ENCODE measurements at regions not wholly inside any gene's neighbourhood (a gene's known extent, or its start where the extent isn't known, plus 50 kb on each side); places are given as distances from the start of the nearest gene placed in this dataset.
A peak's percentile ranks its signal among the peaks of the same experiment; 100 is the strongest.

GRCh38 chr13:39100996-39101738, 62.9 kb downstream of the NHLRC3 start:
- no peak for DNase-seq

GRCh38 chr13:39102981-39103490, 64.8 kb downstream of the NHLRC3 start:
- no peak for DNase-seq

- DNase-seq, result peak; percentile 13
These were observed 66.9 kb downstream of the NHLRC3 start for GRCh38 chr13:39105110-39105509.

- DNase-seq, result peak; percentile 4
These were observed 68.2 kb downstream of the NHLRC3 start for GRCh38 chr13:39106216-39107005.

GRCh38 chr13:39107561-39107960, 69.3 kb downstream of the NHLRC3 start:
- no peak for DNase-seq

GRCh38 chr13:39108783-39109182, 70.5 kb downstream of the NHLRC3 start:
- DNase-seq, result no peak

GRCh38 chr13:39110518-39111097, 72.4 kb downstream of the NHLRC3 start:
- DNase-seq, result no peak

GRCh38 chr13:39111145-39111544, 72.9 kb downstream of the NHLRC3 start:
- DNase-seq, result no peak

- no peak for DNase-seq
These were observed 81.2 kb downstream of the NHLRC3 start for GRCh38 chr13:39119422-39119821.

- no peak for DNase-seq
These were observed 85.3 kb downstream of the NHLRC3 start for GRCh38 chr13:39123578-39123977.

GRCh38 chr13:39129213-39129612, 91.0 kb downstream of the NHLRC3 start:
- DNase-seq, result no peak

GRCh38 chr13:39130301-39130700, 92.0 kb downstream of the NHLRC3 start:
- DNase-seq, result no peak

GRCh38 chr13:39132286-39133230, 94.3 kb downstream of the NHLRC3 start:
- DNase-seq, result no peak

GRCh38 chr13:39133781-39134180, 95.5 kb downstream of the NHLRC3 start:
- DNase-seq, result no peak

GRCh38 chr13:39134574-39134973, 96.3 kb downstream of the NHLRC3 start:
- DNase-seq, result no peak

GRCh38 chr13:39144391-39144790, 106.1 kb downstream of the NHLRC3 start:
- no peak for DNase-seq

- no peak for DNase-seq
These were observed 106.8 kb downstream of the NHLRC3 start for GRCh38 chr13:39144941-39145533.

- DNase-seq, result peak; percentile 28
These were observed 110.3 kb downstream of the NHLRC3 start for GRCh38 chr13:39148513-39148961.

GRCh38 chr13:39149896-39150295, 111.6 kb downstream of the NHLRC3 start:
- DNase-seq, result no peak

- no peak for DNase-seq
These were observed 115.8 kb downstream of the NHLRC3 start for GRCh38 chr13:39154041-39154440.

GRCh38 chr13:39159393-39159792, 121.1 kb downstream of the NHLRC3 start:
- peak; percentile 5 for DNase-seq

GRCh38 chr13:39159846-39160370, 121.7 kb downstream of the NHLRC3 start:
- no peak for DNase-seq

Data from NCI-H774 (cell line).